ENCODE measurements at regions not wholly inside any gene's neighbourhood (a gene's known extent, or its start where the extent isn't known, plus 50 kb on each side); places are given as distances from the start of the nearest gene placed in this dataset.

GRCh38 chr7:91812388-91812787, 68.1 kb downstream of the MTERF1 start:
- no peaks in the 10 kb centered on the region for H3K36me3 ChIP-seq
- no peak overlapping the region for H3K27ac ChIP-seq (replicated peaks in 1 of 4)
- intact Hi-C loops (cut with DNase I), result no loop called here
- no peaks in the 10 kb centered on the region for H3K9me3 ChIP-seq
- TF ChIP-seq POLR2A (IDR thresholded peaks at IDR 0.05; ENCODE audit: low read depth), result no peak
- TF ChIP-seq POLR2AphosphoS5 (IDR thresholded peaks at IDR 0.05), result no peak
- no peak for TF ChIP-seq CTCF (IDR thresholded peaks at IDR 0.05)
- H3K4me3 ChIP-seq, result no peak overlapping the region
- 68% methylated on average over 3 of the region's 3 CpGs for WGBS
- DNase-seq (ENCODE audit: extremely low spot score), result no peak
- no peaks in the 10 kb centered on the region for H3K27me3 ChIP-seq
- no peaks in the 10 kb centered on the region for H3K4me1 ChIP-seq

DNA sequence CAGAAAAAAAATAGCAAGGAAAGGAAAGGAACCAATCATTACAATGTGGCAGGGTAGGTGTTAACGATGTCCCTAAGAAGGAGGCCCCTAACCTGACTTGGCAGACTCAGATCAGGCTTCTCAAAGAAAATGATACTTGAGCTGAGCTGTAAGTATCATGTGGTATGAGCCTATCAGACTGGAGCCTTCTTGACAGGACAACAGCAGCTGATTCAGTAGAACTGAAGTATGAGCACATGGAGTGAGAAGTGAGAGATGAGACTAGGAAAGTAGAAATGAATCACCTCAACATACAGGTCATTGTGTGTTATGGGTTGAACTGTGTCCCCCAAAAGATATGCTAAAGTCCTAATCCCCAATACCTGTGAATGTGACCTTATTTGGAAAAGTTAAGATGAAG, 66.3 kb downstream of the MTERF1 start:
- TF ChIP-seq POLR2A (IDR thresholded peaks at IDR 0.05; ENCODE audit: low read depth) (no peak), POLR2AphosphoS5 (IDR thresholded peaks at IDR 0.05) (no peak), EP300 (IDR thresholded peaks at IDR 0.05) (no peak), CTCF (IDR thresholded peaks at IDR 0.05) (no peak)
- no peak for DNase-seq (ENCODE audit: extremely low spot score)
- H3K27me3 ChIP-seq, result no peaks in the 10 kb centered on the region
- no peaks in the 10 kb centered on the region for H3K36me3 ChIP-seq
- H3K27ac ChIP-seq (replicated peaks in 1 of 4), result no peak overlapping the region
- no peaks in the 10 kb centered on the region for H3K4me1 ChIP-seq
- intact Hi-C loops (cut with DNase I), result no loop called here
- WGBS, result 72% methylated on average over 1 of the region's 1 CpG
- H3K4me3 ChIP-seq, result no peak overlapping the region
- no peaks in the 10 kb centered on the region for H3K9me3 ChIP-seq

Measured in esophagus muscularis mucosa (tissue), 4 donors.